ENCODE measurements at regions not wholly inside any gene's neighbourhood (a gene's known extent, or its start where the extent isn't known, plus 50 kb on each side); places are given as distances from the start of the nearest gene placed in this dataset.
"Not testable (repeated sequence)": the region's sequence is repeated elsewhere in the genome, so short reads cannot be mapped to it uniquely, and the experiment has no call there.

DNA sequence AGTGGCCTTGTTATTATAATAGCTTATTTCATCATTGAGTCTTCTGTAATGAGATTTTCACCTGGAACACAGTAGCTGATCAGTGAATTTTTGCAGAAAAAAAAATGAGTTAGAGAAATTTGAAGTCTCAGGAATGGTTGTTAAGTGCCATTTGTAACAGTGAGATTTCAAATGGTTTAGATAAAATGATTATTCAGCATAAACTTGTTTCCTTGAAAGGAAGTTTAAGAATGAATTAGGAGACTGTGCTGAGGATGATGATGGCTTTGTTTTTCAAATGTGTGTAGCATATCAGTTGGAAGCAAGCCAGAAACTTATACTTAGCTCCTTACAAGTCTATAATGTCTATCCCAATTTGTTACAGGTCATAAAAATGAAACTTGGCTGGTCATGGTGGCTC is 225.1 kb downstream of the LRRC3B start:
- no peaks in the 10 kb centered on the region for H3K36me3 ChIP-seq (ENCODE audit: insufficient read depth, low read length)
- H3K9me3 ChIP-seq (replicated peaks; ENCODE audit: low read length) = no peaks in the 10 kb centered on the region
- H3K4me1 ChIP-seq (ENCODE audit: control insufficient read depth, insufficient read depth, low read length) = no peaks in the 10 kb centered on the region
- H3K9ac ChIP-seq (ENCODE audit: low read depth, low read length) = no peak overlapping the region
- H3K27me3 ChIP-seq (ENCODE audit: control insufficient read depth, insufficient read depth, low read length) = no peaks in the 10 kb centered on the region
- no peak overlapping the region for H3K4me3 ChIP-seq (ENCODE audit: low read length)
- no peak overlapping the region for H3K4me2 ChIP-seq (ENCODE audit: low read length)

GRCh38 chr3:26894443-26894842 is 271.9 kb downstream of the LRRC3B start:
- H3K4me3 ChIP-seq (ENCODE audit: low read length) = no peak overlapping the region
- no peaks in the 10 kb centered on the region for H3K4me1 ChIP-seq (ENCODE audit: control insufficient read depth, insufficient read depth, low read length)
- no peak overlapping the region for H3K9ac ChIP-seq (ENCODE audit: low read depth, low read length)
- no peaks in the 10 kb centered on the region for H3K9me3 ChIP-seq (replicated peaks; ENCODE audit: low read length)
- H3K4me2 ChIP-seq (ENCODE audit: low read length) = no peak overlapping the region
- no peaks in the 10 kb centered on the region for H3K36me3 ChIP-seq (ENCODE audit: insufficient read depth, low read length)
- no peaks in the 10 kb centered on the region for H3K27me3 ChIP-seq (ENCODE audit: control insufficient read depth, insufficient read depth, low read length)

- H3K9ac ChIP-seq (ENCODE audit: low read depth, low read length) = no peak overlapping the region
Observed at GRCh38 chr3:26915208-26915607, 292.6 kb downstream of the LRRC3B start.

DNA sequence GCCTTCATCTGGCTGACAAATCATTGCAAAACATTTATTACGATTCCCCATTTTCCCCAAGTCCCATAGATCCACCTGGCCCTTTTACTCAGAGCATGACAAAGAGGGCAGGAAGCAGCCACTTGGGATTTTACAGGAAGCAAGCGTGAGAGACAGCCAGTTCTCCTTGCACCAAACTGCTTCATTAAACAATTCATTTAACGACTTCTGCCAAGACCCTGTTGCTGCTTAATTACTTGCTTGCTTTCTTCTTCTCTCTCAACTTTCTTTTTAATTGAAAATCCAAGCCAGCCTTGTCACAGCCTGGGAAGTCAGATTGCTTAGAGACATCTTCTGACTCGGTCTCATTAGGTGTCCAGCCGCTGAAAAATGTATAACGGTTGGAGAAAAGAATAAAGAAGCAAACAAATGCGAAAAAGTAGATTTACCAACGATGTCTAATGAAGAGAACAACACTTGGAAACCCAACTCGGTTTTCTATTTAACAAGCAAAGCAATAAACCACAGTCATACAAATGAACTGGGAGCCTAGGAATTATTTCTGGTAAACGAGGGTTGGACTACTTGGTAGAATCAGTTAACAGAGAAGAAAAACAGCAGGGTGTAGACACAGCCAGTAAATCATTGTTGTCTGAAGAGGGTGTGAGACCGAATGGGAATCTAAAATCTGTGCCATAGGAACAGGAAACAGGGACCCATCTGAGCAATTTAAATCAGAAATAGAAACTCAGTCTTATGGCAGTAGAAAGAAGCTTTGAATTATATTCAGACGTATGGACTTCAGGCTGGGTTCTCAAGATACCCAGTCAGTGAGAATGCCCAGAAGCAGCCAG is 298.3 kb downstream of the LRRC3B start:
- H3K9ac ChIP-seq (ENCODE audit: low read depth, low read length) = no peak overlapping the region
- no peaks in the 10 kb centered on the region for H3K27me3 ChIP-seq (ENCODE audit: control insufficient read depth, insufficient read depth, low read length)
- no peak overlapping the region for H3K4me2 ChIP-seq (ENCODE audit: low read length)
- no peak overlapping the region for H3K4me3 ChIP-seq (ENCODE audit: low read length)
- no peaks in the 10 kb centered on the region for H3K9me3 ChIP-seq (replicated peaks; ENCODE audit: low read length)
- no peaks in the 10 kb centered on the region for H3K4me1 ChIP-seq (ENCODE audit: control insufficient read depth, insufficient read depth, low read length)
- no peaks in the 10 kb centered on the region for H3K36me3 ChIP-seq (ENCODE audit: insufficient read depth, low read length)

More at GRCh38 chr3:26915208-26915607, 292.6 kb downstream of the LRRC3B start:
- H3K4me1 ChIP-seq (ENCODE audit: control insufficient read depth, insufficient read depth, low read length) = no peaks in the 10 kb centered on the region
- no peak overlapping the region for H3K4me2 ChIP-seq (ENCODE audit: low read length)
- H3K27me3 ChIP-seq (ENCODE audit: control insufficient read depth, insufficient read depth, low read length) = no peaks in the 10 kb centered on the region
- no peaks in the 10 kb centered on the region for H3K36me3 ChIP-seq (ENCODE audit: insufficient read depth, low read length)
- H3K9me3 ChIP-seq (replicated peaks; ENCODE audit: low read length) = no peaks in the 10 kb centered on the region
- H3K4me3 ChIP-seq (ENCODE audit: low read length) = no peak overlapping the region

- no peak overlapping the region for H3K4me3 ChIP-seq (ENCODE audit: low read length)
- no peaks in the 10 kb centered on the region for H3K4me1 ChIP-seq (ENCODE audit: control insufficient read depth, insufficient read depth, low read length)
- no peak overlapping the region for H3K9ac ChIP-seq (ENCODE audit: low read depth, low read length)
- no peaks in the 10 kb centered on the region for H3K27me3 ChIP-seq (ENCODE audit: control insufficient read depth, insufficient read depth, low read length)
- H3K36me3 ChIP-seq (ENCODE audit: insufficient read depth, low read length) = no peaks in the 10 kb centered on the region
- H3K9me3 ChIP-seq (replicated peaks; ENCODE audit: low read length) = no peaks in the 10 kb centered on the region
- H3K4me2 ChIP-seq (ENCODE audit: low read length) = no peak overlapping the region
Observed at GRCh38 chr3:26931896-26932295, 309.3 kb downstream of the LRRC3B start.

DNA sequence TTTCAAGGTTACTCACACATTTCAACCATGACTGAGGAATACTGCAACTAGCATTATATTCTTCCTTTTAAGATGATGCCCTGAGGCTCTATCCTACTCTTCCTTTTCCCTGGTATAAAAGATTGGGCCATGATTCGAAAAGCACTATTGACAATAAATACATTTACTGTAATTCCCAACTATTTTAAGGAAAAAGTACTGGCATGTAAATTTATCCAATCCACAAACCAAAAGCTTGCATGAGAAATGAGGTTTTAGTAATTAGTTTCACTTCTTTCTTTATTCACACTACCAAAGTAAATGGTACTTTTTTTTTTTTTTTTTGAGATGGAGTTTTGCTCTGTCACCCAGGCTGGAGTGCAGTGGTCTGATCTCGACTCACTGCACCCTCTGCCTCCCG is 310.2 kb downstream of the LRRC3B start:
- Histone ChIP-seq H3K4me2 (ENCODE audit: low read length) (no peak overlapping the region), H3K36me3 (ENCODE audit: insufficient read depth, low read length) (no peaks in the 10 kb centered on the region), H3K4me1 (ENCODE audit: control insufficient read depth, insufficient read depth, low read length) (no peaks in the 10 kb centered on the region), H3K9ac (ENCODE audit: low read depth, low read length) (no peak overlapping the region), H3K4me3 (ENCODE audit: low read length) (no peak overlapping the region), H3K27me3 (ENCODE audit: control insufficient read depth, insufficient read depth, low read length) (no peaks in the 10 kb centered on the region), H3K9me3 (replicated peaks; ENCODE audit: low read length) (no peaks in the 10 kb centered on the region)

- H3K9ac ChIP-seq (ENCODE audit: low read depth, low read length); H3K4me1 ChIP-seq (ENCODE audit: control insufficient read depth, insufficient read depth, low read length); H3K9me3 ChIP-seq (replicated peaks; ENCODE audit: low read length); H3K4me2 ChIP-seq (ENCODE audit: low read length); H3K36me3 ChIP-seq (ENCODE audit: insufficient read depth, low read length); H3K27me3 ChIP-seq (ENCODE audit: control insufficient read depth, insufficient read depth, low read length); H3K4me3 ChIP-seq (ENCODE audit: low read length): not testable (repeated sequence)
Observed at GRCh38 chr3:26945480-26945879, 322.9 kb downstream of the LRRC3B start.

DNA sequence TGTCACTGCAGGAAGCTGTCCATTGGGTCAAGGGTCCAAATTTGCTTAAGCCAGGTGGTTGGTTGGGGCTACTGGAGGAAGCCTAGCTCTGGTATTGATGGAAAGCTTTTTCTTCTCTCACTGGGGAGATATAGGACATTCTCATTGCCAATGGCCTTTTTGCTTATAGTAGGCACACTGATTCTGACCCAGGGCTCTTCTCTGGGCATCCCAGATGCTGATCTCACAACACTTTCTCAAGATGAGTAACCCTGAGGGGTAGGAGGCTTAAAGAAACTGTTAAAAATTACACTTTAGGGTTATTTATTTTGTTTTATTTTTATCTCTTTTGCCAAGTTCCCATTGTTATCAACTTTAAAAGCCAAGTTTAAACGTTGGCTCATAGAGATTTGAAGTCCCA is 337.8 kb downstream of the LRRC3B start:
- H3K4me1 ChIP-seq (ENCODE audit: control insufficient read depth, insufficient read depth, low read length) = no peaks in the 10 kb centered on the region
- H3K27me3 ChIP-seq (ENCODE audit: control insufficient read depth, insufficient read depth, low read length) = no peaks in the 10 kb centered on the region
- H3K36me3 ChIP-seq (ENCODE audit: insufficient read depth, low read length) = no peaks in the 10 kb centered on the region
- H3K4me2 ChIP-seq (ENCODE audit: low read length) = no peak overlapping the region
- no peak overlapping the region for H3K4me3 ChIP-seq (ENCODE audit: low read length)
- no peaks in the 10 kb centered on the region for H3K9me3 ChIP-seq (replicated peaks; ENCODE audit: low read length)
- H3K9ac ChIP-seq (ENCODE audit: low read depth, low read length) = no peak overlapping the region

DNA sequence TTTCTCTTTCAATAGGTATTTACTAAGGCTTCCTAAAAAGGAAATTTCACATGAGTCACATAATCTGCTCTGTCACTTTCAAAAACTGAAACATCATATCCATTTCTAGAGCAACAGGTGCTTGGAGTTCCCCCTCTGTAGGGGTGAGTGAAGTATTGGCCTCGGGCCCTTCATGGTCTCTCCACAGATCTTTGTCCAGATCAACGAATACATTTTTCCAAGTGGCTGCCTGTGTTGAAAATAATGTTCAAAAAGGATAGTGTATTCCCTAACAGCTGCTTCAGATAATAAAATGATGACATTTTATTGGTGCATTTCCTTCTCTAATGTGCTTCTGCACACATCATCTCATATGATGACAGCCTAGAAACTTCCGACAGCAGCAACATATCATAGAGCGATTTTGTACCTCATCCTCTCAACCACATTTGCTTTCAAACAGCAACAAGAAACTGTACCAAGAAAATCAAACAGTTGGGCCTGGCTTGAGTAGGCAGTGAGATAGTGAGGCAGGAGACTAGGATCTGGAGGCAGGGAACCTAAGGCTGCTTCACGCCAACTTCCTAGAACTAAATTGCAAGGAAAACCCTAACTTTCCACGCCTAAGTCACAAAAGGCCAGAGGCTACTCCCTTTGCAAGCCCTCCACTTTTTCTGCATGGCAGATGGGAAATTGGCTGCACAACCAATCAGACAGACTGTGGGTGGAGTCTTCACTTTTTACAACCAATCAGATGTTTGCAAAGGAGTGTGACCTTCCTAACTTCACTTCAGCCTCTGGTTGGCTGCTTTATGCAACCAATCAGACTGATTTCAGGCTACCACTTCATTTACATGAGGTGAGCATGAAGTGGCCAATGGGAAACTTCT is 340.2 kb downstream of the LRRC3B start:
- Histone ChIP-seq H3K9ac (ENCODE audit: low read depth, low read length) (no peak overlapping the region), H3K27me3 (ENCODE audit: control insufficient read depth, insufficient read depth, low read length) (no peaks in the 10 kb centered on the region), H3K9me3 (replicated peaks; ENCODE audit: low read length) (no peaks in the 10 kb centered on the region), H3K4me2 (ENCODE audit: low read length) (peak overlapping the region; percentile 70), H3K4me3 (ENCODE audit: low read length) (peak overlapping the region; percentile 52), H3K4me1 (ENCODE audit: control insufficient read depth, insufficient read depth, low read length) (no peaks in the 10 kb centered on the region), H3K36me3 (ENCODE audit: insufficient read depth, low read length) (no peaks in the 10 kb centered on the region)

DNA sequence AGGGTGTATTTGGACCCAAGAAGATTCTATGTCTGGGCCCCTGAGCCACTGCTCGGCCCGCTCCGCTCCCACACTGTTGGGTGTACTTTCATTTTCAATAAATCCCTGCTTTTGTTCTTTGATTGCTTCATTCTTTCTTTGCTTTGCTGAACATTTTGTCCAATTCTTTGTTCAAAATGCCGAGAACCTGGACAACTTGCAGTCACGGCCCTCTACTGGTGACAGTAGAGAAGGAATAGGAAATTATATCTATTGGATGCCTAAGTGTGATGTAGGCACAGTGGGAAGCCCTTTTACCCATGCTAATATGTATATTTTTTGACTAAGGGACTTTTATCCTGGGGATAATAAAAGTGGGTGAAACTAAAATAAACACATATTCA is 340.8 kb downstream of the LRRC3B start:
- H3K27me3 ChIP-seq (ENCODE audit: control insufficient read depth, insufficient read depth, low read length) = no peaks in the 10 kb centered on the region
- peak overlapping the region; percentile 52 for H3K4me3 ChIP-seq (ENCODE audit: low read length)
- H3K4me2 ChIP-seq (ENCODE audit: low read length) = peak overlapping the region; percentile 70
- no peaks in the 10 kb centered on the region for H3K4me1 ChIP-seq (ENCODE audit: control insufficient read depth, insufficient read depth, low read length)
- H3K9me3 ChIP-seq (replicated peaks; ENCODE audit: low read length) = no peaks in the 10 kb centered on the region
- no peaks in the 10 kb centered on the region for H3K36me3 ChIP-seq (ENCODE audit: insufficient read depth, low read length)
- no peak overlapping the region for H3K9ac ChIP-seq (ENCODE audit: low read depth, low read length)

DNA sequence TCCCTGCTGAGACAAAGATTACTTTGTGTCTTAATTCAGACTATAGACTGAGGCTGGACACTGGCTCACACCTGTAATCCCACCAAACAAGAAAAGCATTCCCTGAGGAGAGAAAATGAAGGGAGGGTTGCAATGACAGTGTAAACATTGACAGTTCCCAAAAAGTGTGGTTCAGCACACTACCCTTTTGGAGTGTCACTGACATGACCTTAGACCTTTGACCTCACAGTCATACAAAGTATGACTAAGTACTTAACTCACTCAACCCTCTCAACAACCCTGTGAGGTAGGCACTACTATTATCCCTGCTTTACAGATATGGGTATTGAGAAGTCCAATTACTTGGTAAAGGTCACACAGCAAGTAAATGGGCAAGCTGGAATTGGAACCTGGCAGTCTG is 341.7 kb downstream of the LRRC3B start:
- Histone ChIP-seq H3K9me3 (replicated peaks; ENCODE audit: low read length) (no peaks in the 10 kb centered on the region), H3K4me1 (ENCODE audit: control insufficient read depth, insufficient read depth, low read length) (no peaks in the 10 kb centered on the region), H3K4me2 (ENCODE audit: low read length) (no peak overlapping the region), H3K36me3 (ENCODE audit: insufficient read depth, low read length) (no peaks in the 10 kb centered on the region), H3K4me3 (ENCODE audit: low read length) (no peak overlapping the region), H3K27me3 (ENCODE audit: control insufficient read depth, insufficient read depth, low read length) (no peaks in the 10 kb centered on the region), H3K9ac (ENCODE audit: low read depth, low read length) (no peak overlapping the region)
